Upper lobe of left lung (tissue), 4 donors: ENCODE measurements at regions not wholly inside any gene's neighbourhood (a gene's known extent, or its start where the extent isn't known, plus 50 kb on each side); places are given as distances from the start of the nearest gene placed in this dataset.

Source experiments
- EP300 ChIP-seq, 4 donors: sonication (generic); formaldehyde crosslinking; IDR thresholded peaks; one replicate each; pipeline ENCODE4 v1.5.1; 2017; ENCODE audit warnings: antibody characterized with exemption in 4 of 4, control low read depth in 2 of 4
- POLR2A ChIP-seq, 4 donors: fragments of 450-650 bp; IDR thresholded peaks; one replicate each; pipeline ENCODE4 v1.5.1; 2016 to 2017; ENCODE audit warnings: antibody characterized with exemption in 4 of 4, mild to moderate bottlenecking in 2 of 4
- POLR2AphosphoS5 ChIP-seq, 2 donors: sonication (generic); formaldehyde crosslinking; IDR thresholded peaks; one replicate each; pipeline ENCODE4 v1.5.1; 2017; ENCODE audit warnings: antibody characterized with exemption in 2 of 2
- TF ChIP-seq, protein P1 (sequence below), 6 experiments: fragments of 450-650 bp in 4 of 6; fragments of 200-600 bp in 2 of 6; sonication (generic) in 2 of 6; IDR thresholded peaks; one replicate each; pipeline ENCODE4 v1.5.1; 2016 to 2019; ENCODE audit warnings: antibody characterized with exemption in 6 of 6

DNA sequence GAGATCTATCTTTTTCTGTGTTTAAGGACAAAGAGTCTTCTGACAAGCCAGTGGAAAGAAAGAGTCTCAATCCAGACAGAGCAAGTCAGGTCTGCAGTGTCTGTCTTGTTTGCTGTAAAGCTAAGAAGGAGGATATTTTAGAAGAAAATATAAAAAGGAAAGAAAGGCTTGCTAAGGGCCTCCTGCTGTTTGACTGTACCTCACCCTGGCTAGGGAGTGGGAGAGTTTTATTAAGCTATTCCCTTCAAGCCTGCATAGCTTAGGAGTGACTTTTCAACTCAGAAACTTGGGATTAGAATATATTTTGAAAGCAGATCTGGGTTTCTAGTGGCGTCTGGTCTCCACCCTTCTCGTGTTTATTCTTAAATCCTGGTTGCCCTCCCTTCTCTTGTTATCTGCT is 460.0 kb downstream of the COG6 start:
- TF ChIP-seq, protein P1, sequence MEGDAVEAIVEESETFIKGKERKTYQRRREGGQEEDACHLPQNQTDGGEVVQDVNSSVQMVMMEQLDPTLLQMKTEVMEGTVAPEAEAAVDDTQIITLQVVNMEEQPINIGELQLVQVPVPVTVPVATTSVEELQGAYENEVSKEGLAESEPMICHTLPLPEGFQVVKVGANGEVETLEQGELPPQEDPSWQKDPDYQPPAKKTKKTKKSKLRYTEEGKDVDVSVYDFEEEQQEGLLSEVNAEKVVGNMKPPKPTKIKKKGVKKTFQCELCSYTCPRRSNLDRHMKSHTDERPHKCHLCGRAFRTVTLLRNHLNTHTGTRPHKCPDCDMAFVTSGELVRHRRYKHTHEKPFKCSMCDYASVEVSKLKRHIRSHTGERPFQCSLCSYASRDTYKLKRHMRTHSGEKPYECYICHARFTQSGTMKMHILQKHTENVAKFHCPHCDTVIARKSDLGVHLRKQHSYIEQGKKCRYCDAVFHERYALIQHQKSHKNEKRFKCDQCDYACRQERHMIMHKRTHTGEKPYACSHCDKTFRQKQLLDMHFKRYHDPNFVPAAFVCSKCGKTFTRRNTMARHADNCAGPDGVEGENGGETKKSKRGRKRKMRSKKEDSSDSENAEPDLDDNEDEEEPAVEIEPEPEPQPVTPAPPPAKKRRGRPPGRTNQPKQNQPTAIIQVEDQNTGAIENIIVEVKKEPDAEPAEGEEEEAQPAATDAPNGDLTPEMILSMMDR (IDR thresholded peaks at IDR 0.05): no peak
- no peak for TF ChIP-seq POLR2AphosphoS5 (IDR thresholded peaks at IDR 0.05)
- no peak for TF ChIP-seq POLR2A (IDR thresholded peaks at IDR 0.05)
- no peak for TF ChIP-seq EP300 (IDR thresholded peaks at IDR 0.05)
